ENCODE measurements at regions not wholly inside any gene's neighbourhood (a gene's known extent, or its start where the extent isn't known, plus 50 kb on each side); places are given as distances from the start of the nearest gene placed in this dataset.

GRCh38 chr11:64490562-64491216 lies 65.1 kb upstream of the SLC22A11 start:
- H3K27ac ChIP-seq: no peak overlapping the region
- TF ChIP-seq CTCF (conservative IDR thresholded peaks at IDR 0.05): no peak
- no peak for TF ChIP-seq ZFX (IDR thresholded peaks at IDR 0.05)

GRCh38 chr11:64492561-64492960 lies 63.2 kb upstream of the SLC22A11 start:
- TF ChIP-seq CTCF (conservative IDR thresholded peaks at IDR 0.05) (no peak), ZFX (IDR thresholded peaks at IDR 0.05) (no peak)
- H3K27ac ChIP-seq: no peak overlapping the region

GRCh38 chr11:64498136-64498535 lies 57.6 kb upstream of the SLC22A11 start:
- no peak for TF ChIP-seq ZFX (IDR thresholded peaks at IDR 0.05)
- no peak for TF ChIP-seq CTCF (conservative IDR thresholded peaks at IDR 0.05)
- no peak overlapping the region for H3K27ac ChIP-seq

- no peak for TF ChIP-seq ZFX (IDR thresholded peaks at IDR 0.05)
- no peak for TF ChIP-seq CTCF (conservative IDR thresholded peaks at IDR 0.05)
- no peak overlapping the region for H3K27ac ChIP-seq
These were observed 56.3 kb upstream of the SLC22A11 start for GRCh38 chr11:64499261-64500004.

- no peak overlapping the region for H3K27ac ChIP-seq
- TF ChIP-seq CTCF (conservative IDR thresholded peaks at IDR 0.05): no peak
- no peak for TF ChIP-seq ZFX (IDR thresholded peaks at IDR 0.05)
These were observed 55.3 kb upstream of the SLC22A11 start for GRCh38 chr11:64500176-64501013.

GRCh38 chr11:64501500-64502427 lies 54.0 kb upstream of the SLC22A11 start:
- TF ChIP-seq CTCF (conservative IDR thresholded peaks at IDR 0.05) (no peak), ZFX (IDR thresholded peaks at IDR 0.05) (no peak)
- no peak overlapping the region for H3K27ac ChIP-seq
